ENCODE measurements at regions not wholly inside any gene's neighbourhood (a gene's known extent, or its start where the extent isn't known, plus 50 kb on each side); places are given as distances from the start of the nearest gene placed in this dataset.
A peak's percentile ranks its signal among the peaks of the same experiment; 100 is the strongest.

DNA sequence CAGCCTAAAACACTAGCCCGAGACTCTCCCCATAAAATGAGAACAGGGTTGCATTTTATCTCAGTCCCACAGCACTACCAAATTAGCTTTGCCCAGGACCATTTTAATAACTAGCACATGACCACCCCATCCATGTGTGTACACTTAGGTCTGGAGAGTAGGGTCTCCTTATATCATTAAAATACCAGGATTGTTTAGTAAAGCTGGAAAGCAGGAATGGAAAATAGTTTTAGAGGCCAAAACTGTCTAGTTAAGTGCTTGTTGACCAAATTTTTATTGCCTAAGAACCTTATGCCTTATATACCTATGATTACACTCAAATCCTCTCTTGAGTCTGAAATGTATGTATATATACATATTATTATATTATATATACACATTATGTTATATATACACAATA lies 608.4 kb downstream of the HDGFL1 start:
- DNase-seq, result no peak

DNA sequence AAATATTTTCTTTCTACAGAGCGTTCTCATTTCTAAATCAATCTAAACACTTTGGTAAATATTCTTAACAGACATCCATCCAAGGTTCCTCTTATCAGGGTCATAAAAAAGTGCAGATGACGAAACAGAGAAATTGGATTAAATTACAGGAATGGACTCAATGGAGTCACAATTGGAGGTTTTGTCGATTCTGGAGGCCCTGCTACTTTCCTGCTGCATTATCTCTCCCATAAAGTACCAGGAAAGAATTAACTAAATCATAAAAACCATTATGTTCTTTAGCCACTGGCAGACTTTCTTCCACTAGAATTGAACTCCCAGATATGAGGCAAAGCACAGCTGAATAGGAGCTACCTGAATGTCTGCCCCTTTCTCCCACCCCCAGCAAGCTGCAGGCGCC lies 610.6 kb downstream of the HDGFL1 start:
- no peak for DNase-seq

DNA sequence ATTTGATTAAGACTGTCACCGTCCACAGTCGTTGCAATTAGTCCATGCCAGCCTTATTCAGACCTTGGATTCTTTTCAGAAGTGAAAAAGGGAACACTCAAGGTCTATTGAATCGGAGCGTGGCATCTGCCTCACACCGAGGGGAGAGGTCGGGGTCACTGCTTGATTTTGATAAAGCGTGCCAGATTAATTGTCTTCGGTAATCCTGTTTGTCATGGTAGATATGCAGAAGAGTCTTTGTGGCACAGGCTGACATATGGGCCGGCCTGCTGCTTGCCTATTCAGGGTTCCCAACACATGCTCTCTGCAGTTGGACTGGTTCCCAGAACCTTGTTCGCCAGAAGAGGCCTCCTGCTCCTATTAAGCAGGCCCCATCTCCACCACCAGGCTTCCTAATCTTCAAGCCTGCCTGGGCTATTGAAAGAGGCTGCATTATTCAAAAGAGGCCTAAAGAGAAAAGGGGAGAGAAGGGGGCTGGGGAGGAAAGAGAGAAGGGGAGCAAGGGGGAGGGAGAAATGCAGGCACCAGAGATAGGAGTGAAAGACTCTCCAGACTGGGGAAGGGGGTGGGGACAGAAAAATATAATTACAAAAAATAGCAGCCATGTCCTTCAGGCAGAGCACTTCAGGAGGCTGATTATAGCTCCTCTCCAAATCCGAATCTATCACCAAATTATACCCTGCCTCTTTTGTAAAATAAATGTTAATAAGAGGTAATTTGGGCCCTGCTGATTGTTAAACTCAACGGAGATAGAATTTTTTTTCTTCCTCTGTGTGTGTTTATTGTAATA lies 611.3 kb downstream of the HDGFL1 start:
- DNase-seq, result peak; percentile 70

DNA sequence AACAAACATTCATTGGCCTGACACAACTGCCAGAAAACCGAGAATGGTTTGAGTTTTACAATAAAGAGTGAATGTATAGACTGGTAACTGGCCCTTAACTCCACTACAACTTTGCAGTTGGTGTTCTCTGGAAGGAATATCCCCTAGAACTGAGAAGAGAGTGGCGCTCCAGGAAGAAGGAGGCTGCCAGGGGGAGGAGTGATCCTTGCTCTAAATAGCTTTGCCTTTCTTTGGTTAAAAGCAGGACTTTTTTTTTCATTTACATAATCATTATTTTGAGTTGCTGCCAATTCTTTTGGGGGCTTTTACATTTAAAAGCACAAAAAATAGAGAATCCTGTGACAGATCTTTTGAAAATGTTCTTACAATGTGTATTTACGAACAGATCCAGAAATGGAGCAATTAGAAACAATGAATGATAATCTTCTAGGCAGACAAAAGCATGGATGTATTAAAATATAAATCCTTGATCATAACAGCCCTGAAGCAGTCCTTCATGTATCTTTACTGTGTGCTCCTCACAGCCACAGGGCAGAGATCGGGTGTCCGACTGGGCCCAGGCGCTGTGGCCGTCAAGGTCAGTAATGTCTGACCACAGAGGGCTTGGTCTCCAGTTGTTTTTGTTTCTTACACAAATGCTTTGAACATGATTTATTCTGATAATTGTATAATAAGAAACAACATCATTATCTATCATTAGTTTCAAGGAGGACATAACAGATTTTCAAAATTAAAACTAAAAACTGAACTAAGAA lies 612.2 kb downstream of the HDGFL1 start:
- no peak for DNase-seq

DNA sequence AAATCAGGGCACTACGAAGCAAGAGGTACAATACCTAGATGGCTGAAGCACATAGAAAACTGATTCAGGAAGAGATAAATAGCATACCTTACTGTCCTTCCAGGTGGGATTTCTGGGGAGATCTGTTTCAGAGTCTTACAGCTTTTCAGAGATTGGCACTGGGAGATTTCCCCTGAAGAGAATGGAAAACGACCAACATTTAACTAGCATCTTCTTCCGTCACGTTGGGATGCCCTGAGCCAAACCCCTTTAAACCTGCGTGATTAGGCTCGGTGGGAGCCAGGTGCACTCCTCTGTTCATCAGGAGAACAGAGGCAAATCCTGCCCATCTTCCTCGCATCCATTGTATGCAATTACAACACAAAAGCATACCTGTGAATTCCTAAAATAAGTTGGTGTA lies 614.5 kb downstream of the HDGFL1 start:
- DNase-seq, result no peak

DNA sequence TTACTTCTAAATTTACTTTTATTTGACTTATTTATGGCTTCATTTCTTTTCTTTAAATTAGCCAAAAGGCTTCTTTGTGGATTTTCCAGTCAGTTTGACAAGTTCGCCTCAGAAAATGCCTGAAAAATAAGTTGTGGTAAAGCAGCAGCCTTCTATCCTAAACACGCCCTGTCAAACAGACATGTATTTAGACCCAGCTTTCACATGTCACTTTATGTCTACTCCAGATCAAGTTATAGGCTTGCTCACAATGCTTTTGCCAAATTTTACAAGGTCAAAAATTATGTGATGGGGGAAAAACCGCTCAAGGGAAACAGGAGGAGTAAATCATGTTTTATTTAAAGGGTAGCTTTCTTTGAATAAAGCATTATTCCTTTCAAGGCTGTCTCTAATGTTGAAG lies 615.0 kb downstream of the HDGFL1 start:
- DNase-seq, result no peak

DNA sequence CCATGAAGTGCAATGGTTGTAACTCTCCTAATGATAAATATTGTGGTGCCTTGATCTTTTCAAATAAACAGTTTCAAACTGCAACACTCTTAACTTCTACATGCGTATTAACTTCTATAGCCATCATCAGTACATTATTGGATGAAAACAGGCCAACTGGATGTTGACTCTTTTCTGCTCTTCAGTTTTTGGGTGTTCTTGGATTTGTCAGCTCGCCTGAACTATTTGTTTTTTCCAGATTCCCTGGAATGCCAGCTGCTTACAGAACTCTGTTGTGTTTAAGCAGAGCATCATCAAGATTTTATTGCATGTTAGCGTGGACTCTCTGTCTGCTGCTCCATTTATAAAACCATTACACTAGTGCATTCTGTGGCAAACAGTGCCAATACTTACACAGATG lies 626.1 kb downstream of the HDGFL1 start:
- no peak for DNase-seq

DNA sequence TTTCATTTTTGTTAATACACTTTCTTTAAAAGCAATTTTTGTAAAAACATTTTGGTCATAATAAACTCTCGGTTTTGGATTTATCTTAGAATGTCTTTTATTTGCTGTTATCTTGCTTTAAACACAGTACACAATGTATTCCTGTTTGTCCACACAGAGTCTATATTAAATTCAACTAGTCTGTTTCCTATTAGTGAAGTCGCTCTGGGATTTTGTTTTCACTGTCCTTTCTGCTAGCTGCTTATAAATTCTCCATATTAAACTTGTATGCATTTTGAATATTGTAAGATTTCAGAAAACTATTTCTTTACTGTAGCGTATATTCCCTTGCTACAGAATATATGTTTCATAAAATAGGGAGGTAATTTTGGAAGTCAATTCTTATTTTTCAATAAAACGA lies 630.2 kb downstream of the HDGFL1 start:
- DNase-seq, result no peak

DNA sequence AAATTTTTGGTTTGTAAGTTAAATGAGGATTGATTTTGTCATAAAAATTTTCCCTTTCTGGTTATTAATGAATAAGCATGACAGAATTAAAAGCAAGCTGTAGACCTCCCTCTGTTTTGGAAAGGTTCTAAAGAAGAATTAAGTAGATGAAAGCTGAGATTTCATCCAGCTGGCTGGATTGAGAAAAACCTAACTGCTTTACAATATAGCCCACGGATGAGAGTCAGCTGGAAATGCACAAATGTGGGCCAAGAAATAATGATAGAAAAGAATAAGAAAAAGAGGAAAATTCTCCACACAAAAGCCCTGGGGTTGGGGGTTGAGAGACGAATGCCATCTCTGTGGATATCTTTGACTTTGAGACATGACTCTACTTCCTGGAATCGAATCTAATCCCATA lies 631.6 kb downstream of the HDGFL1 start:
- DNase-seq, result no peak

DNA sequence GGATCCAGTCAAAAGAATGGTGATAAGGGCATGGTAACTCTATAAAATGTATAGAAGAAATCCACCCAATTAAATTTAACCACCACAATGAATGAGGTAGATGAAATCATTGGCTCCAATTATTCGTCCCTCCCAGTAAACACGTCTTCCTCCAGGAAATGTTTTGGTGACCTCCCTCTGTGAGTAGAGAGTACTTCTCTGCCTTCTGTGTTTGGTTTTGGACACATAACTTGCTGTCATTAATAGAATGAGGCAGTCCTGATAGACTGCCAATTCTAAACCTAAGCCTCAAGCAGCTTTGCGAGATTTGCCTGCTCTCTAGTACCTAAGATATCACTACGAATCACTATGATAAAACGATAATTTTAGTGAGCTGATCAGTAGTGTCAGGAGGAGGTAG lies 632.8 kb downstream of the HDGFL1 start:
- DNase-seq, result no peak

DNA sequence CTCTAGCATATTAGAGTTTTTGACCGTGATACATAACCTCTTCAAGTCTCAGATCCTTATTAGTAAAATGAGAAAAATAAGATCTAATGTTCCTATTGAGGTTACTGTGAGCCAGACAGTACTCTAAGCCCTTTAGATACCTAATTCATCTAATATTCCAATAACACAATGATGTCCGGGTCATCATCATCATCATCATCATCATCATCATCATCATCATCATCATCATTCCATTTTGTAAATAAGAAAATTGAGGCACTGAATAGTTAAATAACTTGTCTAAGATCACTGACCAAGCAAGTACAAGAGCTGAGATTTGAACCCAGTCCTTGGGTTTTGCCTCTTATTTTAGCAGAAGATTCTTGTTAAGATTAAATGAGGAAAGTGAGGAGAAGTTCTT lies 643.0 kb downstream of the HDGFL1 start:
- DNase-seq, result no peak

DNA sequence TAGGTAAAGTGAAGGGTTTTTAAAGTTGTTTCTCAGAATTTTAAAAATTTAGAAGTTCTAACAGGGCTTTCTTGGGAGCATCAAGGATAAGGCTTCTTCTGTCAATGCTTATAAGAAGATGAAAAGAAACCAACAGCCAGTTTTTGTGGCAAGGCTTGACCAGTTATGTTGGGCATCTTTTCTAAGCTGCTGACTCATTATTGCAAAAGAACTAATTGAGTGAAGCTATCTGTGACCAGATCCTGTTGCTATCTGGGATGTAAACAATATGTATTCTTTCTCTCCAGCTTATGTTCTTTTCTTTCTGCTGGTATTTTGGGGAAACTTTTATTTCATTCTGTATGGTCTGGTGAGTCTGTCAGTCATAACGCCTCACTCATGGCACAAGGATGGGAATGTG lies 643.8 kb downstream of the HDGFL1 start:
- no peak for DNase-seq

DNA sequence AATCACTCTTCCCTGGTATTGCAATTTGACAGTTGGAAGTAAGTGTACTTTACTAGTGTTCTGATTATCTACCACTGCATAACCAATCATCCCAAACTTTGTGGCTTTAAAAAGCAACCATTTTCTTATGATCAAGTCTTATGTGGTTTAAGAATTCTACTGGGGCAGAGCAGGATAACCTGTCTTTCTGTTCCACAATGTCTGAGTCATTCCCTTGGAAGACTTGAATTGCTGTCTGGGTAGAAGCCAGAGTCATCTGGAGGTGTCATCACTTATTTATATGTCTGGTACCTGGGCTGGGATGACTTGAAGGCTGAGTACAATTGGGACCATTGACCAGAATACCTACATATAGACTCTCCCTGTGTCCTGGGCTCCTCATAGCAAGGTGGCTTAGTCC lies 644.3 kb downstream of the HDGFL1 start:
- DNase-seq, result no peak

DNA sequence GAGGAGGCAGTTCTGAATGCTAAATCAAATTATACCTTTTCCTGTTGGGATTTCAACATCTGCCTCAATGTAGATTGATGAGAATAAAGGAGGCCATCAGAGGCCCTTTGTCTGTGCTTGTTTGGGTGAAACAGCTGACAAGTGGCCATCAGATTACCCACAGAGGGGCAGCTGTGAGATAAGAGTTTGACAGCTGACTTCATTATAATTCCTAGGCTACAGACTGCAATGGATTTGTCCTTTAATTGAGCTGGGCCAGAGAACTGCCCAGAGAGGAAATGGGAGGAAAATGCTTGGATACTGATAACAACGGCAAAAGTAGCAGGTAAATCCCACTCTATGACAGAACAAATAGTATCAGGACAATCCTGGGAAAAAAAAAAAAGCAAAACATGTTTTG lies 649.4 kb downstream of the HDGFL1 start:
- no peak for DNase-seq

DNA sequence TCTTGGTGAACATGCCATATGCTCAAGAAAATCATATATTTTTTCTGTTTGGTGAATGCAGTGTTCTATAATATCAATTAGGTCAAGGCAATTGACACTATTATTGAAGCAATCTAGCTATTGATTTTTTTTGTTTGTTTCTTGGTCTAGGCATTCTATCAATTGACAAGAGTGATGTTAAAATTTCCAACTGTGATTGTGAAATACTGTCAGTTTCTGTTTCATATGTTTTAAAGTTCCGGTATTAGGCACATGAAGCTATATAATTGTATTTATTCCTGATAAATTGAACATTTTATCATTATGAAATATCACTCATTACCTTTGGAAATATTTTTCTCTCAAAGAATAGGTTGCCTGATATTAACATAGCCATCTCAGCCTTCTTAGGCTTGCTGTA lies 653.4 kb downstream of the HDGFL1 start:
- no peak for DNase-seq

DNA sequence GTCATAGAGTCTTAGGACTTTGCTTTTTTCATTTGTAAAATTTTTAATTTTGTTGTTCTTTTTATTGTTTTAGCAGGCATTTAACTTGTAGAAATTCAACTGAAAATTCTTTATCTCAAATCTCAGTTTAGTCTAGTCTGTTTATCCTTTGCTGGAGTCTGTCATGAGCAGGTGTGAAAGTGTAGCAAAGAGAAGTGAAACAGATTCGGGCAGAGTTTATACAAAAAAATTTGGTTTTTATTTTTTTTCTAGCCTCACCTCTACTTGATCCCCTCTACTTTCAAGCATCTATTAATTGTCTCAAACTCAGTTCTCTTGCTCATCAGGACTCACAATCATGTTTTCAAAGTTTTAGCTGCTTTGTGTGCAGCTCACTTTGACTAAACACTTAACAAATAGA lies 655.2 kb downstream of the HDGFL1 start:
- DNase-seq, result no peak

DNA sequence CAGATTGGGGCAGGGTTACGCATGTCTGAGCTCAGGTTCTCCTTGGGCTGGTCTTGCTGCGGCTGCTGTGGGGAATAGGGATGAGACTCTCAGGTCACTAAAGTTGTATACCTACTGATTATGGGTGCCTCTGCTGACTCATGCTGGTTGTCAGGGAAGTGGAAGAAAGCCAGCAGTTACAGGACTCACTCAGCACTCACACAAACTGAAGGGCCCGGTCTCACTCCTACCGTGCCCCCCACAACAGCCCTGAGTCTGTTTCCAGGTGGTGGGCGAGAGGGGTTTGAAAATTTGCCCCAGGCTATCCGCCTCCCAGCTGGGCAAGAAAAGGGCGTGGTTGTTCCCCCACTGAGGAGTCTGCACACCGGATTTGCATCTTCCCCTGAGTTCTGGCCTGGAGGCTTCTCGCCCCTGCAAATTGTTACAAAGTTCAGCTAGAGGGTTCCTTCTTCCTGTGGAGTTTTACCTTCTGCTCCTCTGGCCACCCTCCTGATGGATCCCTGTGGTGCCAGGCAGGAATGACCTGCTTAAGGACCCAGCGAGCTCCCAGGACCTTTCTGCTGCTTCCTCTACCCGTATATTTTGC lies 659.2 kb downstream of the HDGFL1 start:
- DNase-seq, result no peak

DNA sequence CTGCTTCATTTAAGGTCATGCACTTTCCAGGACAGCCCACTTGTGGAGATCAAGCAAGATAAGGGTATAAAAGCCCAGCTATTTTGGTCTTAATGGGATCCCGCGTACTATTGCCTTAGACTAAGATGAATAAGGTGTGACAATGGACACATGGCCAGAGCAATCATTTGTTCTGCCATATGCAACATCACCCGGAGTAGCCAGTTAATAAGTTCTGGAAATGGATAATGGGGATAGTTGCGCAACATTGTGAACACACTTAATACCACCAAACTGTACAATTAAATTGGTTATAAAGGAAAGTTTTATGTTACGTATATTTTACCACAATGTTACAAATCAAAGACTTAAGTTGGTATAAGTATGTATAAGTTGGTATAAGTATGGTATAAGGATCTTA lies 674.5 kb downstream of the HDGFL1 start:
- DNase-seq, result no peak

DNA sequence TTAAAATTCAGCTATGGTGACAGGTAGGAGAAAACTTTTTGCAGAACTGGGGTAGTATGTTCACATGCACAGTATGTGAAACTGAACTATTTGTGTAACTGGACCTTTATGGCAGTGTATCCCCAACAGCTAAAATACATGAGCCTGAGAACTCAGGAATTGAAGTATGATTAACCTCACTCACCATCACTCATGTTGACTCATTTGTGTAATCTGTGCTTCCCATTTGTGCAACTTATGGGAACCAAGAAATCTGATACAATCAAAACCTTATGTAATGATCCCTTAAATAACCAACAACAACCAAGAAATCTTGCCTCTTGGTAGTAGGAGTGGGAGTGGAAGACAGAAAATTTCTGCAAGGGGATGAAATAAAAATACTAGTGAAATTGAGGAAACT lies 674.9 kb downstream of the HDGFL1 start:
- no peak for DNase-seq

DNA sequence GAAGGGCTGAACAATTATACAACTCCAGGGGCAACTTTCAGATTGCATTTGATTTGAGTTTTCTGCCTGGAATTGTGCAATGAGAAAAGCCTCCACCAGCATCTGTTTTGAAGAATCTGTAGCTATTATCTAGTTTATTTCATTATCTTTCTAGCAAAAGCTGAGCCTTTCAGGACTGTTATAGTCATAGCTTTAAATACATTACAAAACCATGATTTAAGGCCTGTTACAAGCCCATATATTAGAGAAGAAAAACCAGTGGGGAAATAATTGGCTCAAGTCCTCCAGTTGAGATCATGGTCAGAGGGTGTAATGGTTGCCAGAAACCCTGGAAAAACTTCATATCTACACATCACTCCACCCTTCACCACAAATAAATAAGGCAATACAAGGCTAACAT lies 676.2 kb downstream of the HDGFL1 start:
- no peak for DNase-seq

DNA sequence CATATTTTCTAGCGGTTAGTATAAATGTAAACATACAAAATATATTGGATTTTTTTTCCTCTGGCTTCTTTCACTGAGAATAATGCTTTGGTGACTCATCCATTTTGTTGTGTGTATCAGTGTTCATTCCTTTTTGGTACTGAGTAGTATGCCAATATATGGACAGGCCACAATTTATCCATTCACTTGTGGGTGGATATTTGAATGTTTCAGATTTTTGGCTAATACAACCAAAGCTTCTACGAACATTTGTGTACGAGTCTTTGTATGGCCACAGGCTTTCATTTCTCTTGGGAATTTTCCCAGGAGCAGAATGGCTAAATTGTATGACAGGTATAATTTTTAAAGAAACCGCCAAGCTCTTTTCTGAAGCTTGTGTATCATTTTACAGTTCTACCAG lies 677.5 kb downstream of the HDGFL1 start:
- no peak for DNase-seq

DNA sequence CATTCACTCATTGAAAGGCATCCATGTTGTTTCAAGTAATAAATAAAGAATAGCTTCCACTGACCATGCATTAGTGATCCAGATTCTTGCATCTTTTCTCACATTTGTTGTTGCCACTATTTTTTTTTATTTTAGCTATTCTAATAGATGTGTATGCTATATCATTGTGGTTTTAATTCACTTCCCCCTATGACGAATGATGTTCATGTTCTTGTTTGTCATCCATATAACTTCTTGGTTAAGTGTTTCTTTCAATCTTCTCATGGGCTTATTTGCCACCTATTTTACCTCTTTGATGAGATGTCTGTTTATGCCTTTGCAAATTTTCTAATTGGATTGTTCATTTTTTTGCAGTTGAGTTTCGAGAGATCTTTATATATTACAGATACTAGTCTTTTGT lies 681.2 kb downstream of the HDGFL1 start:
- DNase-seq, result no peak

DNA sequence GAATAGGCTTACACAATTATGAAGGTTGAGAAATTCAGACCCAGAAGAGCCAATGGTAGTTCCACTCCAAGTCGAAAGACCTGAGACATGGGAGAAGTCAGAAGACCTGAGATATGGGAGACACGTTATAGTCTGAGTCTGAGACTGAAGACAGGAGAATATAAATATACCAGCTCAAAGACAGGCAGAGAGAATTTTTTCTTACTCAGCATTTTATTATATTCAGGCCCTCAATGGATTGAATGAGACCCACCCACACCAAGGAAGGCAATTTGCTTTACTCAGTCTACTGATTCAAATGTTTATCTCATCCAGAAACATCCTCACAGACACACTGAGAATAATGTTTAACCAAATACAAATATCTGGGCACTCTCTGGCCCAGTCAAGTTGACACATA lies 693.5 kb downstream of the HDGFL1 start:
- no peak for DNase-seq

DNA sequence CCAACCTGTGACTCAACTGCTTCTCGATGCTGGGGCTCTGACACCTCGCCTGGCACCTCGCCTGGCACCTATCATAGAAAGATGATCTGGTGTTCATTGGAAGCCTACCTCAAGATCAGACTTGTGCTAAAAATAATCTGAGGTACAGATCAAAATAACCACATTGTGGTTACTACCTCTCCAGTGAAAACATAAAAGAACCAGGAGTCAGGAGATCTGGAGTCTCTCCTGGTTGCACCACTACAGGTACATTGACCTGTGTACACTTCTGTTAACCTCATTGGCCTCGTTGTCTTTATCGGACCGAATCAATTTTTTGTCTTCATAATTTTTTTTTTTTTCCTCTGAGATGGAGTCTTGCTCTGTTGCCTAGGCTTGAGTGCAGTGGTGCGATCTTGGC lies 695.9 kb downstream of the HDGFL1 start:
- DNase-seq, result no peak
